ENCODE measurements at regions not wholly inside any gene's neighbourhood (a gene's known extent, or its start where the extent isn't known, plus 50 kb on each side); places are given as distances from the start of the nearest gene placed in this dataset.

- no peak for DNase-seq (ENCODE audit: low spot score)
Measured at GRCh38 chr6:40265615-40266014, 321.5 kb downstream of the LRFN2 start.

- no peak for DNase-seq (ENCODE audit: low spot score)
Measured at GRCh38 chr6:40263970-40264369, 323.2 kb downstream of the LRFN2 start.

- DNase-seq (ENCODE audit: low spot score): no peak
Measured at GRCh38 chr6:40262363-40262762, 324.8 kb downstream of the LRFN2 start.

GRCh38 chr6:40258531-40258930 lies 324.3 kb upstream of the MOCS1 start:
- DNase-seq (ENCODE audit: low spot score): no peak

GRCh38 chr6:40256831-40257230 lies 322.6 kb upstream of the MOCS1 start:
- no peak for DNase-seq (ENCODE audit: low spot score)

- no peak for DNase-seq (ENCODE audit: low spot score)
Measured at GRCh38 chr6:40256224-40256623, 322.0 kb upstream of the MOCS1 start.

GRCh38 chr6:40253420-40253819 lies 319.2 kb upstream of the MOCS1 start:
- no peak for DNase-seq (ENCODE audit: low spot score)

- no peak for DNase-seq (ENCODE audit: low spot score)
Measured at GRCh38 chr6:40252531-40253258, 318.4 kb upstream of the MOCS1 start.

- no peak for DNase-seq (ENCODE audit: low spot score)
Measured at GRCh38 chr6:40251637-40252300, 317.5 kb upstream of the MOCS1 start.

GRCh38 chr6:40249935-40250334 lies 315.7 kb upstream of the MOCS1 start:
- DNase-seq (ENCODE audit: low spot score): no peak

GRCh38 chr6:40247516-40248115 lies 313.4 kb upstream of the MOCS1 start:
- DNase-seq (ENCODE audit: low spot score): no peak

GRCh38 chr6:40244699-40245098 lies 310.4 kb upstream of the MOCS1 start:
- no peak for DNase-seq (ENCODE audit: low spot score)

- no peak for DNase-seq (ENCODE audit: low spot score)
Measured at GRCh38 chr6:40232698-40233097, 298.4 kb upstream of the MOCS1 start.

GRCh38 chr6:40227735-40228134 lies 293.5 kb upstream of the MOCS1 start:
- DNase-seq (ENCODE audit: low spot score): no peak

GRCh38 chr6:40222354-40222753 lies 288.1 kb upstream of the MOCS1 start:
- DNase-seq (ENCODE audit: low spot score): no peak

GRCh38 chr6:40219799-40220198 lies 285.5 kb upstream of the MOCS1 start:
- no peak for DNase-seq (ENCODE audit: low spot score)

- DNase-seq (ENCODE audit: low spot score): no peak
Measured at GRCh38 chr6:40210628-40211056, 276.4 kb upstream of the MOCS1 start.

GRCh38 chr6:40205801-40206200 lies 271.5 kb upstream of the MOCS1 start:
- no peak for DNase-seq (ENCODE audit: low spot score)

- DNase-seq (ENCODE audit: low spot score): no peak
Measured at GRCh38 chr6:40205004-40205403, 270.7 kb upstream of the MOCS1 start.

- no peak for DNase-seq (ENCODE audit: low spot score)
Measured at GRCh38 chr6:40197371-40197770, 263.1 kb upstream of the MOCS1 start.

GRCh38 chr6:40196135-40196518 lies 261.9 kb upstream of the MOCS1 start:
- DNase-seq (ENCODE audit: low spot score): no peak

GRCh38 chr6:40195428-40196134 lies 261.3 kb upstream of the MOCS1 start:
- DNase-seq (ENCODE audit: low spot score): no peak

All from LoVo (cell line).